Stimulated activated naive CD8-positive, alpha-beta T cell treated with anti-CD3 and anti-CD28 coated beads, Interleukin-15, amount 100 ng/mL, for 72 hours (primary cell): ENCODE measurements at regions not wholly inside any gene's neighbourhood (a gene's known extent, or its start where the extent isn't known, plus 50 kb on each side); places are given as distances from the start of the nearest gene placed in this dataset.

Experiments
- ATAC-seq: fragments of 150-1000 bp; cut with Tn5 transposase; 2 replicates; pipeline ENCODE4 v1.10.0; 2021; ENCODE audit warnings: mild to moderate bottlenecking, moderate library complexity
- DNase-seq, 2 donors: peaks; one replicate each; pipeline ENCODE4 v3.0.0; 2021 to 2022
- H3K27ac Mint-ChIP-seq, 2 donors: one replicate each; pipeline ENCODE4 v1.8.0; 2022; ENCODE audit warnings: mild to moderate bottlenecking in 2 of 2, mixed read lengths in 2 of 2, moderate library complexity in 2 of 2
- H3K27me3 Mint-ChIP-seq: one replicate; pipeline ENCODE4 v1.8.0; 2022; ENCODE audit warnings: mixed read lengths
- H3K4me1 Mint-ChIP-seq: one replicate; pipeline ENCODE4 v1.8.0; 2022; ENCODE audit warnings: mild to moderate bottlenecking, mixed read lengths
- H3K4me3 Mint-ChIP-seq, 2 donors: one replicate each; pipeline ENCODE4 v1.8.0; 2022; ENCODE audit warnings: mild to moderate bottlenecking in 2 of 2, mixed read lengths in 2 of 2, moderate library complexity in 1 of 2
- H3K9me3 Mint-ChIP-seq, 2 donors: one replicate each; pipeline ENCODE4 v1.8.0; 2022; ENCODE audit warnings: mixed read lengths in 2 of 2

GRCh38 chr17:51486091-51486490, 225.7 kb downstream of the UTP18 start:
- DNase-seq (no peak), ATAC-seq (no peak)
- Mint-ChIP-seq H3K27ac (no peak overlapping the region), H3K27me3 (no peaks in the 10 kb centered on the region), H3K4me3 (no peak overlapping the region), H3K9me3 (peaks cover 5 to 8% of the 10 kb centered on the region in 2 donors), H3K4me1 (peaks cover 6% of the 10 kb centered on the region)

- DNase-seq (no peak), ATAC-seq (no peak)
- H3K27ac Mint-ChIP-seq = no peak overlapping the region
- H3K27me3 Mint-ChIP-seq = no peaks in the 10 kb centered on the region
- no peaks in the 10 kb centered on the region for H3K9me3 Mint-ChIP-seq
- peaks cover 6% of the 10 kb centered on the region for H3K4me1 Mint-ChIP-seq
- H3K4me3 Mint-ChIP-seq = no peak overlapping the region
Observed at GRCh38 chr17:51486885-51487520, 226.7 kb downstream of the UTP18 start.

- H3K27ac Mint-ChIP-seq = no peak overlapping the region
- ATAC-seq (peak; percentile 75), DNase-seq (peak; percentile 9 to 37)
- H3K4me3 Mint-ChIP-seq = peak overlapping the region; percentile 30 to 40
- no peaks in the 10 kb centered on the region for H3K9me3 Mint-ChIP-seq
- H3K27me3 Mint-ChIP-seq = no peaks in the 10 kb centered on the region
- peaks cover 6% of the 10 kb centered on the region for H3K4me1 Mint-ChIP-seq
Observed at GRCh38 chr17:51487947-51488346, 227.6 kb downstream of the UTP18 start.

DNA sequence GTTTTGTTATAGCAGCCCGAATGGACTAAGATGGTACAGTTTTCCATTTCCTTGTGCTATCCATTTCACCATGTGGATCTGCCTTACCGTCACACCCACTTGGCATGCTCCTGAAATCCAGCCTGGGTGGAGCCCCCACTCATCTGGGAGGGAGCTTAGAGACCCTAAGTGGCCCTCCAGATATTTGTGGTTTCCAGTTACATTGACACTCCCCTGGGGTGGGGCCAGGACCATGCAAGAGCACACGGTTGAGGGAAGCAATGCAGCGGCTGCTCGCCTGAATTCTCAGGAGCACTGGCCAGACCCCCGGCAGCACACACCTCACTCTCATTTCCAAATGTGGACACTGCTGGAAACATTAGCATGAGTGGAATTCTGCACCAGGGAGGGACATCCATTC, 231.1 kb downstream of the UTP18 start:
- ATAC-seq = no peak
- no peak overlapping the region for H3K4me3 Mint-ChIP-seq
- H3K27me3 Mint-ChIP-seq = no peaks in the 10 kb centered on the region
- H3K9me3 Mint-ChIP-seq = no peaks in the 10 kb centered on the region
- no peak for DNase-seq
- H3K4me1 Mint-ChIP-seq = peaks cover 6% of the 10 kb centered on the region
- no peak overlapping the region for H3K27ac Mint-ChIP-seq

DNA sequence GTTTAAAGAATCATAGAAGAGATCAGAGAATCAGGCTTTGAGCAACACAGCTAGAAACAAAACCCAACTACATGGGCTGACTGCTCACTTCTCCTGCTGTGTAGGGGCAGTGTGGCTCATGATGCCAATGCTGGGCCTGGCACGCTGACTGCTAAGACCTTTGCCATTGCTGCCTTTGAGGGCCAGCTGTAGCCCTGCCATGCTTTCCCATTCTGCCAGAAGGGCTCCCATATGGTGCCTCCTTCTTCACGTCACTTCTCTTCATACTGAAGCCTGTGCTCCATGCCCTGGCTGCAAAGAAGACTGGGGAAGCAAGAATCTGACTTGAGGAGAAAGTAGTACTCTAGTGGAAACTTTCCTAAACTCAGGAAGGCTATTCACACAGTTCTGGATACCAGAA, 232.9 kb downstream of the UTP18 start:
- no peaks in the 10 kb centered on the region for H3K9me3 Mint-ChIP-seq
- peaks cover under 1% of the 10 kb centered on the region for H3K4me1 Mint-ChIP-seq
- DNase-seq (no peak), ATAC-seq (no peak)
- H3K4me3 Mint-ChIP-seq = no peak overlapping the region
- no peaks in the 10 kb centered on the region for H3K27me3 Mint-ChIP-seq
- H3K27ac Mint-ChIP-seq = no peak overlapping the region

DNA sequence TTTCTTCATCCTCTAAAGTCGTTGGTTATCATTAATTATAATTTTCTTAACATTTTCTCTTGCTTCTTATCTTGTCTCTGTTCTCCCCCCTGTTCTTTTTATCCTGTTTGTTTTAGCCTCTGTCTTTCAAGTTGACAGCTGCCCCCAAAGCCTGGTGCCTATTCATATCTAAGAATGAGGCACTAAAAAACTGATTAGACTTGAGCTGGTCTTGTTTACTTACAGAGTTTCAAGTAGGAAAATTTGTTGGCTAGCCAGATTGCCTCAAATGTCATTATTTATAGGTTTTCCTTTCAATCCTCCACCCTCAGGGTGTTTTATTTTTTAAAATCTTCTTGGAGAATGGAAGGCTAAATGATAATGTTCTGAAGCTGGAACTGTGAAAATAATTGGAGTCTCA, 236.0 kb downstream of the UTP18 start:
- DNase-seq = no peak
- Mint-ChIP-seq H3K27ac (no peak overlapping the region), H3K4me3 (no peak overlapping the region), H3K4me1 (no peaks in the 10 kb centered on the region), H3K27me3 (no peaks in the 10 kb centered on the region), H3K9me3 (no peaks in the 10 kb centered on the region)
- ATAC-seq = no peak

- no peaks in the 10 kb centered on the region for H3K4me1 Mint-ChIP-seq
- DNase-seq = no peak
- H3K9me3 Mint-ChIP-seq = no peaks in the 10 kb centered on the region
- H3K4me3 Mint-ChIP-seq = no peak overlapping the region
- no peak overlapping the region for H3K27ac Mint-ChIP-seq
- H3K27me3 Mint-ChIP-seq = no peaks in the 10 kb centered on the region
- no peak for ATAC-seq
Observed at GRCh38 chr17:51499897-51500296, 239.6 kb downstream of the UTP18 start.

- no peak overlapping the region for H3K4me3 Mint-ChIP-seq
- no peak for ATAC-seq
Observed at GRCh38 chr17:51500454-51500853, 240.1 kb downstream of the UTP18 start.

GRCh38 chr17:51505450-51505849, 245.1 kb downstream of the UTP18 start:
- Mint-ChIP-seq H3K9me3 (no peaks in the 10 kb centered on the region), H3K27ac (no peak overlapping the region), H3K27me3 (peaks cover 7% of the 10 kb centered on the region), H3K4me1 (no peaks in the 10 kb centered on the region), H3K4me3 (no peak overlapping the region)
- ATAC-seq = no peak
- DNase-seq = no peak

More at GRCh38 chr17:51500454-51500853, 240.1 kb downstream of the UTP18 start:
- DNase-seq = no peak
- H3K27me3 Mint-ChIP-seq = no peaks in the 10 kb centered on the region
- H3K27ac Mint-ChIP-seq = no peak overlapping the region
- H3K9me3 Mint-ChIP-seq = no peaks in the 10 kb centered on the region
- no peaks in the 10 kb centered on the region for H3K4me1 Mint-ChIP-seq

DNA sequence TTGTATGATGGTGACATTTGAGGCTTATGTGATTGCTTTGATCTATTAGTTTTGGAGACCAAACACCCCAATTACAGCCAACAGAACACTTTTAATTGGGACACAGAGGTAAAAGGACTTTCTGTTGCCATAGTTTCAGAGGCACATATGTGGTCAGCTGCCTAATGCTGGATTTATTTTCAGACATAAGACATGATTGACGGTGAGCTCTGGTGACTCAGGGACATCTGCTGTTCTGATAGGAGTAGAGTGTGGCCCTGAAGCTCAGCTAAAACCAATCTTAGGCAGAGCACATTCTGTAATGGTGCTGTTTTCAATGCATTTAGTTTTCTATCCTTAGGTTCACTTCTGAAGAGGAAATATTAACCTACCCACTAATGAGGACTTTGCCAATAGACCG, 247.1 kb downstream of the UTP18 start:
- no peaks in the 10 kb centered on the region for H3K9me3 Mint-ChIP-seq
- H3K27ac Mint-ChIP-seq = no peak overlapping the region
- DNase-seq (no peak), ATAC-seq (no peak)
- no peak overlapping the region for H3K4me3 Mint-ChIP-seq
- H3K4me1 Mint-ChIP-seq = peaks cover 10% of the 10 kb centered on the region
- peaks cover 7% of the 10 kb centered on the region for H3K27me3 Mint-ChIP-seq

DNA sequence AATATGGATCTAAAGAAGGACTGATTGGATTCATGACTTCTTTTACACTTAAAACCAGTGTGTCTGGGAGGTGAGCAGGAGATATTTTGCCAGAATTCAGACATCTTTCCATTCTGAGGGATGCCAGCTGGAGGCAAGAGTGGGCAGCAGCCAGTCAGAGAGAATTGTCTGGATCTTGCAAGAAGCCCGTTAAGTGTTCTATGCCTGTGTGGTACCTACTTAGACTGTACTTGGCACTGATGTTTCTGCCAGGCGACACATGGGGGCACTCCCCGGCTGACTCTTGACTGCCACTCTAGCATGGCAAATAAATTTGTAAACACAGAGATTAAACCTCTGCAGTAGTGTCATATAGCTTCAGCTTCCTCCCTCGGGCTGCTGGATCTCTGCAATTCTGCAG, 247.7 kb downstream of the UTP18 start:
- Mint-ChIP-seq H3K27ac (no peak overlapping the region), H3K4me1 (peaks cover 13% of the 10 kb centered on the region), H3K9me3 (no peaks in the 10 kb centered on the region), H3K27me3 (peaks cover 7% of the 10 kb centered on the region), H3K4me3 (no peak overlapping the region)
- DNase-seq (no peak), ATAC-seq (no peak)

GRCh38 chr17:51510940-51511339, 250.6 kb downstream of the UTP18 start:
- no peaks in the 10 kb centered on the region for H3K9me3 Mint-ChIP-seq
- DNase-seq (no peak), ATAC-seq (no peak)
- H3K4me3 Mint-ChIP-seq = no peak overlapping the region
- H3K27ac Mint-ChIP-seq = no peak overlapping the region
- peaks cover 13% of the 10 kb centered on the region for H3K4me1 Mint-ChIP-seq
- peaks cover 7% of the 10 kb centered on the region for H3K27me3 Mint-ChIP-seq

DNA sequence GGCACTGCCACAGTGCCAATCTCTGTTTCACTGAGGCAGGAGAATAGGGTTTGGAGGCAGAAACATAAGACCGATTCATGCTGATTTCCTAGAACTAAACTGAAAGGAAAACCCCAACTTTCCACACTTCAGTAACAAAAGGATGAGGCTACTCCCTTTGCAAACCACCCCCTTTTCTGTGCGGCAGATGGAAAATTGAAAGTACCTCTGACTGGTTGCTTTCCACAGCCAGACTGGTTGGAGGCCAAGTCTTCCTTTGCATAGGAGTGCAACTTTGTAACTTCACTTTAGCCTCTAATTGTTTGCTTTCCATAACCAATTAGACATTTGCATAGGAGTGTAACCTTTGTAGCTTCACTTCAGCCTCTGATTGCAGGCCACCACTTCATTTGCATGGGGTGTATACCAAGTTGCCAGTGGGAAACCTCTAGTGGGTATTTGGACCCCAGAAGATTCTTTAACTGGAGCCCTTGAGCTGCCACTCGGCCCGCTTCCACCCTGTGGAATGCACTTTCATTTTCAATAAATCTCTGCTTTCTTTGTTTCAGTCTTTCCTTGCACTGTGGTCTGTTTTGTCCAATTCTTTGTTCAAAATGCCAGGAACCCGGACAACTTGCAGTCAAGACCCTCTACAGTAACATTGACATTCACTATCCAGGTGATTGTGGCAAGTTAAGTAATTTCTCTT, 252.0 kb downstream of the UTP18 start:
- Mint-ChIP-seq H3K4me1 (peaks cover 13% of the 10 kb centered on the region), H3K4me3 (no peak overlapping the region), H3K27me3 (peaks cover 6% of the 10 kb centered on the region), H3K9me3 (no peaks in the 10 kb centered on the region), H3K27ac (no peak overlapping the region)
- no peak for DNase-seq
- no peak for ATAC-seq

DNA sequence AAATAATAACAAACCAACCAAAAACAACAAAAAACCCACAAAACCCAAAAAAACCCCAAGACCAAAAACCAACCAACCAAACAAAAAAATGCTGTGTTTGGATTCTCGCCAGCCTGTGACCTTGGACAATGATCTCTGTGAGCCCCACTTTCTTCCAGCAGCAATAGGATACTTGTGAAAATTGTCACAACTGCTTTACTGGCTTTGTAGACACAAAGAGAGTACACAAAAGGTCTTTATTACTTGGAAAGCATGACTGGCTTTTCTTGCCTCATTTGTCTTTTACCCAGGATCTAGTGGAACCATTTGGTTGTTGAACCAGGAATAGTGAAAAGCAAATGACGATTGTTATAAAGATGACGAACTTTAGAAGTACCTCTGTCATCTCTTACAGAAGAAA, 256.6 kb downstream of the UTP18 start:
- no peak for ATAC-seq
- H3K9me3 Mint-ChIP-seq = no peaks in the 10 kb centered on the region
- H3K4me3 Mint-ChIP-seq = no peak overlapping the region
- peaks cover 8% of the 10 kb centered on the region for H3K4me1 Mint-ChIP-seq
- no peak overlapping the region for H3K27ac Mint-ChIP-seq
- DNase-seq = no peak
- H3K27me3 Mint-ChIP-seq = peaks cover 5% of the 10 kb centered on the region

DNA sequence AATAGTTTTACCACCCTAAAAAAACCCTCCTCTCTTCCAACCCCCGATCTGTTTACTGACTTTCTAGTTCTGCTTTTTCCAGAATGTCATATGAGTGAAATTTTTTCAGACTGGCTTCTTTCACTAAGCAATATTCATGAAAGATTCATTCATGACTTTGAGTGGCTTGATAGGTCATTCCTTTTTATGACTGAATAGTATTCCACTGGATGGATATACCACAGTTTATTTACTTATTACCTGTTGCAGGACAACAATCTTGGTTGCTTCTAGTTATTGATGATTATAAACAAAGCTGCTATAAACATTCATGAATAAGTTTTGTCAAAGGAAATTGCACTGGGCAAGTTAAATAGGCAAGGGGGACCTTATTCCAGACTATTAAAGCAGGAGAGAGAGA, 264.2 kb downstream of the UTP18 start:
- H3K27ac Mint-ChIP-seq = no peak overlapping the region
- DNase-seq = no peak
- H3K27me3 Mint-ChIP-seq = peaks cover 17% of the 10 kb centered on the region
- no peaks in the 10 kb centered on the region for H3K9me3 Mint-ChIP-seq
- no peaks in the 10 kb centered on the region for H3K4me1 Mint-ChIP-seq
- no peak overlapping the region for H3K4me3 Mint-ChIP-seq
- no peak for ATAC-seq

GRCh38 chr17:51526507-51526906, 266.2 kb downstream of the UTP18 start:
- Mint-ChIP-seq H3K4me1 (no peaks in the 10 kb centered on the region), H3K27me3 (peaks cover 16% of the 10 kb centered on the region), H3K4me3 (no peak overlapping the region), H3K27ac (no peak overlapping the region), H3K9me3 (no peaks in the 10 kb centered on the region)
- ATAC-seq = no peak
- DNase-seq = no peak
